HCT116 (cell line): ENCODE measurements at regions not wholly inside any gene's neighbourhood (a gene's known extent, or its start where the extent isn't known, plus 50 kb on each side); places are given as distances from the start of the nearest gene placed in this dataset.

Experiments
- ATAC-seq: fragments of 200-7000 bp; cut with Tn5 transposase; 2 replicates; pipeline ENCODE4 v1.9.1; 2020; ENCODE audit warnings: mild to moderate bottlenecking, moderate library complexity
- BruUV-seq: library from RNA; stranded (reverse); fragments of 400-500 nt; replicated peaks from 2 replicates; lab custom pipeline; 2021; lab: Mats Ljungman, UMichigan
- CTCF ChIA-PET: fragments of 300-600 bp; sonication (Branson Sonifier 250); formaldehyde crosslinking; loops from one replicate; lab custom pipeline; 2021; ENCODE audit warnings: antibody characterized with exemption; lab: Charles Lee
- POLR2A ChIA-PET: fragments of 300-600, 350-600 bp; sonication (Branson Sonifier 250); formaldehyde crosslinking; loops from one replicate; lab custom pipeline; 2021; ENCODE audit warnings: antibody characterized with exemption; lab: Charles Lee
- RAD21 ChIA-PET, 2 experiments: fragments of 300-600 bp; sonication (Branson Sonifier 250); formaldehyde crosslinking; loops; one replicate each; lab custom pipeline; 2023; ENCODE audit warnings: low total read pairs in 2 of 2; ENCODE audit not compliant: uncharacterized antibody in 2 of 2, unreplicated experiment in 2 of 2, low non-redundant PET in 1 of 2; lab: Charles Lee
- DNase-seq: peaks from one replicate; pipeline ENCODE4 v3.0.0-alpha.2; 2010; ENCODE audit warnings: low read depth, low spot score
- H2AFZ ChIP-seq: fragments of 200-600 bp; shearing (Covaris generic), sonication (generic); 2 replicates; pipeline ENCODE4 v1.6.1; 2017; ENCODE audit warnings: low read depth, mixed run types, mixed read lengths, antibody characterized with exemption, low read length; ENCODE audit not compliant: poor library complexity, severe bottlenecking
- H3K27ac ChIP-seq: 2 replicates; pipeline ENCODE4 v1.5.1; 2012; ENCODE audit warnings: low read depth, low read length
- H3K27me3 ChIP-seq: fragments of 200-600 bp; sonication (generic); 2 replicates; pipeline ENCODE4 v1.6.1; 2016; ENCODE audit warnings: mixed run types, low read length, mixed read lengths; ENCODE audit not compliant: insufficient read depth
- H3K36me3 ChIP-seq, 2 experiments: fragments of 200-500 bp in 1 of 2; fragments of 200-600 bp in 1 of 2; sonication (Bioruptor generic) in 1 of 2; sonication (generic) in 1 of 2; 2 replicates each; pipeline versions ENCODE4 v1.5.1 to v1.6.1; 2014 to 2016; ENCODE audit warnings: low read length in 2 of 2, inconsistent platforms in 1 of 2, mixed read lengths in 1 of 2, mixed run types in 1 of 2; ENCODE audit not compliant: insufficient read depth in 2 of 2, control insufficient read depth in 1 of 2
- H3K4me1 ChIP-seq, 2 experiments: fragments of 200-600 bp in 1 of 2; sonication (generic) in 1 of 2; 2 replicates each; pipeline versions ENCODE4 v1.5.1 to v1.6.1; 2012 to 2017; ENCODE audit warnings: low read length in 2 of 2, inconsistent platforms in 1 of 2, mild to moderate bottlenecking in 1 of 2, mixed read lengths in 1 of 2, mixed run types in 1 of 2, moderate library complexity in 1 of 2; ENCODE audit not compliant: insufficient read depth in 2 of 2, control insufficient read depth in 1 of 2
- H3K4me2 ChIP-seq: fragments of 200-600 bp; sonication (generic); 2 replicates; pipeline ENCODE4 v1.6.1; 2017; ENCODE audit warnings: mixed run types, low read length, mixed read lengths
- H3K4me3 ChIP-seq, 2 experiments: fragments of 200-600 bp in 1 of 2; sonication (generic) in 1 of 2; replicated peaks in 1 of 2; 2 replicates each; pipeline ENCODE4 v1.5.1; 2011 to 2016; ENCODE audit warnings: low read length in 2 of 2, control low read depth in 1 of 2, low read depth in 1 of 2, mild to moderate bottlenecking in 1 of 2, mixed read lengths in 1 of 2, mixed run types in 1 of 2
- H3K79me2 ChIP-seq: fragments of 200-600 bp; sonication (generic); 2 replicates; pipeline ENCODE4 v1.6.1; 2017; ENCODE audit warnings: mild to moderate bottlenecking, mixed run types, low read length, moderate library complexity, mixed read lengths; ENCODE audit not compliant: insufficient read depth
- H3K9ac ChIP-seq: fragments of 200-600 bp; sonication (generic); 2 replicates; pipeline ENCODE4 v1.6.1; 2016; ENCODE audit warnings: low read length, mixed read lengths
- H3K9me2 ChIP-seq: fragments of 200-600 bp; sonication (generic), shearing (Covaris generic); 2 replicates; pipeline ENCODE4 v1.6.1; 2017; ENCODE audit warnings: mixed run types, mild to moderate bottlenecking, moderate library complexity; ENCODE audit not compliant: insufficient read depth
- H3K9me3 ChIP-seq, 2 experiments: fragments of 200-500 bp in 1 of 2; fragments of 200-600 bp in 1 of 2; sonication (Bioruptor generic) in 1 of 2; sonication (generic) in 1 of 2; 2 replicates each; pipeline ENCODE4 v1.6.1; 2014 to 2017; ENCODE audit warnings: low read length in 2 of 2, mixed read lengths in 2 of 2, inconsistent platforms in 1 of 2, low read depth in 1 of 2, mild to moderate bottlenecking in 1 of 2, mixed run types in 1 of 2, moderate library complexity in 1 of 2; ENCODE audit not compliant: control insufficient read depth in 1 of 2, insufficient read depth in 1 of 2
- H4K20me1 ChIP-seq: fragments of 200-600 bp; sonication (generic), shearing (Covaris generic); 2 replicates; pipeline ENCODE4 v1.6.1; 2017; ENCODE audit warnings: mixed run types, mild to moderate bottlenecking, moderate library complexity; ENCODE audit not compliant: insufficient read depth
- ATF3 ChIP-seq: IDR thresholded peaks from 2 replicates; pipeline ENCODE4 v1.6.1; 2012
- ELF1 ChIP-seq: IDR thresholded peaks from 2 replicates; pipeline ENCODE4 v1.6.1; 2012; ENCODE audit warnings: low read depth, borderline replicate concordance
- EZH2 ChIP-seq: fragments of 200-600 bp; sonication (generic); IDR thresholded peaks from 2 replicates; pipeline ENCODE4 v1.6.1; 2017; ENCODE audit warnings: antibody characterized with exemption, mixed run types
- EZH2phosphoT487 ChIP-seq: fragments of 200-600 bp; IDR thresholded peaks from 2 replicates; pipeline ENCODE4 v1.6.1; 2018; ENCODE audit warnings: antibody characterized with exemption, borderline replicate concordance
- JUND ChIP-seq: IDR thresholded peaks from 2 replicates; pipeline ENCODE4 v1.6.1; 2012
- POLR2A ChIP-seq: IDR thresholded peaks from 2 replicates; pipeline ENCODE4 v1.7.0; 2011; ENCODE audit warnings: borderline replicate concordance; ENCODE audit not compliant: insufficient read depth, insufficient read length; ENCODE audit errors: extremely low read depth
- POLR2AphosphoS5 ChIP-seq: IDR thresholded peaks from 2 replicates; pipeline ENCODE4 v1.6.1; 2011; ENCODE audit warnings: mild to moderate bottlenecking, low read depth, low read length, moderate library complexity
- RAD21 ChIP-seq: IDR thresholded peaks from 2 replicates; pipeline ENCODE4 v1.6.1; 2012; ENCODE audit warnings: low read depth, mild to moderate bottlenecking
- SIN3A ChIP-seq: IDR thresholded peaks from 2 replicates; pipeline ENCODE4 v1.6.1; 2012; ENCODE audit warnings: low read depth
- SP1 ChIP-seq: IDR thresholded peaks from 2 replicates; pipeline ENCODE4 v1.6.1; 2012; ENCODE audit warnings: low read depth
- SRF ChIP-seq: IDR thresholded peaks from 2 replicates; pipeline ENCODE4 v1.6.1; 2012; ENCODE audit warnings: low read depth
- ZFX ChIP-seq: fragments of 450-650 bp; IDR thresholded peaks from 2 replicates; pipeline ENCODE4 v1.6.1; 2017
- ZNF274 ChIP-seq: fragments of 200-500 bp; sonication (Bioruptor generic); IDR thresholded peaks from 2 replicates; pipeline ENCODE4 v1.6.1; 2014; ENCODE audit warnings: mild to moderate bottlenecking, low read depth, low read length, inconsistent platforms
- intact Hi-C: fragments of 100-400 bp; cut with micrococcal nuclease; formaldehyde crosslinking; loops from 2 replicates; pipeline ENCODE4 v1.10.0; 2022
- TF ChIP-seq, protein P1 (sequence below): IDR thresholded peaks from 2 replicates; pipeline ENCODE4 v1.6.1; 2011; ENCODE audit warnings: mild to moderate bottlenecking, low read length, moderate library complexity; ENCODE audit not compliant: insufficient replicate concordance; ENCODE audit errors: extremely low read depth

GRCh38 chr1:221117133-221117532, 237.9 kb downstream of the HLX start:
- Histone ChIP-seq H3K27ac (no peak overlapping the region), H3K36me3 (no peaks in the 10 kb centered on the region), H3K9me2 (no peaks in the 10 kb centered on the region), H3K79me2 (no peaks in the 10 kb centered on the region), H3K4me2 (no peak overlapping the region), H2AFZ (no peak overlapping the region), H4K20me1 (no peaks in the 10 kb centered on the region), H3K4me1 (no peaks in the 10 kb centered on the region), H3K9me3 (no peaks in the 10 kb centered on the region), H3K27me3 (no peaks in the 10 kb centered on the region), H3K9ac (no peak overlapping the region), H3K4me3 (no peak overlapping the region)
- no peak for ATAC-seq
- no TSS peak for BruUV-seq
- no peak for DNase-seq
- ChIA-PET RAD21 (no interaction called here), POLR2A (no interaction called here), CTCF (no interaction called here)
- intact Hi-C loops: no loop called here
- TF ChIP-seq EZH2: no peak
- TF ChIP-seq ATF3: no peak
- no peak for TF ChIP-seq RAD21

GRCh38 chr1:221117548-221117951, 238.3 kb downstream of the HLX start:
- intact Hi-C loops: no loop called here
- no peak overlapping the region for H3K4me2 ChIP-seq
- ChIA-PET CTCF (no interaction called here), RAD21 (no interaction called here), POLR2A (no interaction called here)
- no peaks in the 10 kb centered on the region for H3K79me2 ChIP-seq
- no peak overlapping the region for H3K4me3 ChIP-seq
- H3K4me1 ChIP-seq: no peaks in the 10 kb centered on the region
- H3K27ac ChIP-seq: no peak overlapping the region
- DNase-seq (no peak), ATAC-seq (no peak)
- no peak overlapping the region for H2AFZ ChIP-seq
- H3K9me2 ChIP-seq: no peaks in the 10 kb centered on the region
- no peak for TF ChIP-seq SP1
- no peak for TF ChIP-seq POLR2A
- no peak for TF ChIP-seq JUND
- TF ChIP-seq EZH2phosphoT487: no peak
- no peak for TF ChIP-seq RAD21
- no peak for TF ChIP-seq ELF1
- TF ChIP-seq SIN3A: no peak
- no peak for TF ChIP-seq ZNF274
- TF ChIP-seq, protein P1, sequence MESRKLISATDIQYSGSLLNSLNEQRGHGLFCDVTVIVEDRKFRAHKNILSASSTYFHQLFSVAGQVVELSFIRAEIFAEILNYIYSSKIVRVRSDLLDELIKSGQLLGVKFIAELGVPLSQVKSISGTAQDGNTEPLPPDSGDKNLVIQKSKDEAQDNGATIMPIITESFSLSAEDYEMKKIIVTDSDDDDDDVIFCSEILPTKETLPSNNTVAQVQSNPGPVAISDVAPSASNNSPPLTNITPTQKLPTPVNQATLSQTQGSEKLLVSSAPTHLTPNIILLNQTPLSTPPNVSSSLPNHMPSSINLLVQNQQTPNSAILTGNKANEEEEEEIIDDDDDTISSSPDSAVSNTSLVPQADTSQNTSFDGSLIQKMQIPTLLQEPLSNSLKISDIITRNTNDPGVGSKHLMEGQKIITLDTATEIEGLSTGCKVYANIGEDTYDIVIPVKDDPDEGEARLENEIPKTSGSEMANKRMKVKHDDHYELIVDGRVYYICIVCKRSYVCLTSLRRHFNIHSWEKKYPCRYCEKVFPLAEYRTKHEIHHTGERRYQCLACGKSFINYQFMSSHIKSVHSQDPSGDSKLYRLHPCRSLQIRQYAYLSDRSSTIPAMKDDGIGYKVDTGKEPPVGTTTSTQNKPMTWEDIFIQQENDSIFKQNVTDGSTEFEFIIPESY: no peak
- no peak for TF ChIP-seq SRF
- TF ChIP-seq ZFX: no peak
- no peak for TF ChIP-seq POLR2AphosphoS5
- H3K36me3 ChIP-seq: no peaks in the 10 kb centered on the region
- H4K20me1 ChIP-seq: no peaks in the 10 kb centered on the region
- no peaks in the 10 kb centered on the region for H3K27me3 ChIP-seq
- H3K9ac ChIP-seq: no peak overlapping the region
- no TSS peak for BruUV-seq
- no peaks in the 10 kb centered on the region for H3K9me3 ChIP-seq
